GM21423 (cell line): ENCODE measurements at regions not wholly inside any gene's neighbourhood (a gene's known extent, or its start where the extent isn't known, plus 50 kb on each side); places are given as distances from the start of the nearest gene placed in this dataset.
"Not testable (repeated sequence)": the region's sequence is repeated elsewhere in the genome, so short reads cannot be mapped to it uniquely, and the experiment has no call there.

Experiments used
- ATAC-seq: cut with Tn5 transposase; IDR thresholded peaks from one replicate; pipeline ENCODE4 v1.9.1; 2021; ENCODE audit warnings: mild to moderate bottlenecking, moderate library complexity; ENCODE audit not compliant: unreplicated experiment

- ATAC-seq = no peak
Measured at GRCh38 chr6:115873901-115874300, 186.8 kb downstream of the FRK start.

GRCh38 chr6:115870464-115870863 is 190.2 kb downstream of the FRK start:
- no peak for ATAC-seq

GRCh38 chr6:115865914-115866313 is 194.8 kb downstream of the FRK start:
- ATAC-seq = no peak

DNA sequence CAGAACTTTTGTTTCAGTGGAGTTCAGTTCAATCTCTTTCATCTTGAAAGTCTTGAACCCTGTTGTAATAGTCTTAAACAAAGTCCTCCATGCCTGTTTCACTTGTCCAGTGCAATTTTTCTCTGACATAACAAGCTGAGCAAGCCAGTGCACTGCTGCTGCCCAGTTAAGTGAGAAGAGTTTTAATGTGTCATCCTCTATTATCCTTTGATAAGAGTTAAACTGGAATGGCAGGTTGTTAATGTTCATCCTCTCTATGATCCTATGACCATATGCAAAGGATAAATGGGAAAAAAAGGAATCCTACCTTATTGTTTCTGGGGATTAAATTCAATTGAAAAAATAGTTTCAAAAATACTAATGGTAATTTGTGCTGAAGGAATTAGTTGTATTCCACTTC is 197.5 kb downstream of the FRK start:
- ATAC-seq = no peak

DNA sequence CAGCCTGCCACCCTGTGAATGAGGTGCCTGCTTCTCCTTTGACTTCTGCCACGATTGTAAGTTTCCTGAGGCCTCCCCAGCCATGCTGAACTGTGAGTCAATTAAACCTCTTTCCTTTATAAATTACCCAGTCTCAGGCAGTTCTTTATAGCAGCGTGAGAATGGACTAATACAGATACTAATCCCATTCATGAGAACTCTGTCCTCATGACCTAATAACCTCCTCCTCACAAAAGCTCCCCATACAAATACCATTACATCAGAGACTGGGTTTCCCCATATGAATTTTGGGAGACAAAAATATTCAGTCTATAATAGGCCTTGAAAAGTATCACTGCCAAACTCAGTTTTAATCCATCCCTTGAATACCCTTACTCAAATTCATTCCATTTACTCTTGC is 199.0 kb downstream of the FRK start:
- ATAC-seq = not testable (repeated sequence)

DNA sequence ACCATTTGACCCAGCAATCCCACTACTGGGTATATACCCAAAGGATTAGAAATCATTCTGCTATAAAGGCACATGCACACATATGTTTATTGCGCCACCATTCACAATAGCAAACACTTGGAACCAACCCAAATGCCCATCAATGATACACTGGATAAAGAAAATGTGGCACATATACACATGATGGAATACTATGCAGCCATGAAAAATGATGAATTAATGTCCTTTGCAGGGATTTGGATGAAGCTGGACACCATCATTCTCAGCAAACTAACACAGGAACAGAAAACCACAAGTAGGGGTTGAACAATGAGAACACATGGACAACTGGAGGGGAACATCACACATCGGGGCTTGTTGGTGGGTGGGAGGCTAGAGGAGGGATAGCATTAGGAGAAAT is 201.1 kb downstream of the FRK start:
- ATAC-seq = not testable (repeated sequence)

DNA sequence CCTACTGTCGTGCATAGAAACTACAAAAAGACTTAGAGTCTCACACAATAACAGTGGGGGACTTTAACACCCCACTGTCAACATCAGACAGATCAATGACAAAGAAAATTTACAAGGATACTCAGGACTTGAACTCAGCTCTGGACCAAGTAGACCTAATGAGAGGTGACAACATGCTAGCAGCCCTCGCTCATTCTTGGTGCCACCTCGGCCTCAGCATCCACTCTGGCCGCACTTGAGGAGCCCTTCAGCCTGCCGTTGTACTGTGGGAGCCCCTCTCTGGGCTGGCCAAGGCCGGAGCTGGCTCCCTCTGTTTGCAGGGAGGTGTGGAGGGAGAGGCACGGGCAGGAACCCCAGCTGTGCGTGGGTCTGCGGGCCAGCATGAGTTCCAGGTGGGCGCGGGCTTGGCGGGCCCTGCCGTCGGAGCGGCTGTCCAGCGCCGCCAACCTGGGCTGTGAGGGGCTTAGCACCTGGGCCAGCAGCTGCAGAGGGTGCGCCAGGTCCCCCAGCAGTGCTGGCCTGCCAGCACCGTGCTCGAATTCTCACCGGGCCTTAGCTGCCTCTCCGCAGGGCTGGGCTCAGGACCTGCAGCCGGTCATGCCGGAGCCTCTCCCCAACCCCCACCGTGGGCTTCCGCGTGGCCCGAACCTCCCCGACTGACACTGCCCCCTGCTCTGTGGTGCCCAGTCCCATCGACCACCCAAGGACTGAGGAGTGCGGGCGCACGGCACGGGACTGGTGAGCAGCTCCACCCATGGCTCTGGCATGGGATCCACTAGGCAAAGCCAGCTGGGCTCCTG is 205.6 kb downstream of the FRK start:
- no peak for ATAC-seq

GRCh38 chr6:115847671-115848070 is 213.0 kb downstream of the FRK start:
- ATAC-seq = no peak

DNA sequence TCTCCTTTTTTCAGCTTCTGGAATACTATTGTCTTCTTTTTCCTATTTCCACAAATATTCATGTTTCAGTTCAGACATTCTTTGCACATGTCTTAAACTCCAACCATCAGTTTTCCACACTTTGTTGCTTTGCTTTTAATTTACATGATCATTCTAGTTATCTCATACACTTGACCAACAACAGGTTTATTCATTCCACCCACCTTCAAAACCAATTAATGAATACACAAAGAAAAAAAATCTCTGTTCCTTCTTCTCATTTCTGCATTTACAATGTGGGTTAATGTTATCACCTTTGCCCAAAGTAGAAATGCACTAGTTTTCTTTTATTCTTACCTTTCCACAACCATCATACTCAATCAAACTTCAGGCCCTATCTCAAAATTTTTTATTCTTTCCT is 216.7 kb downstream of the FRK start:
- no peak for ATAC-seq

GRCh38 chr6:115842338-115842737 is 218.4 kb downstream of the FRK start:
- ATAC-seq = no peak

DNA sequence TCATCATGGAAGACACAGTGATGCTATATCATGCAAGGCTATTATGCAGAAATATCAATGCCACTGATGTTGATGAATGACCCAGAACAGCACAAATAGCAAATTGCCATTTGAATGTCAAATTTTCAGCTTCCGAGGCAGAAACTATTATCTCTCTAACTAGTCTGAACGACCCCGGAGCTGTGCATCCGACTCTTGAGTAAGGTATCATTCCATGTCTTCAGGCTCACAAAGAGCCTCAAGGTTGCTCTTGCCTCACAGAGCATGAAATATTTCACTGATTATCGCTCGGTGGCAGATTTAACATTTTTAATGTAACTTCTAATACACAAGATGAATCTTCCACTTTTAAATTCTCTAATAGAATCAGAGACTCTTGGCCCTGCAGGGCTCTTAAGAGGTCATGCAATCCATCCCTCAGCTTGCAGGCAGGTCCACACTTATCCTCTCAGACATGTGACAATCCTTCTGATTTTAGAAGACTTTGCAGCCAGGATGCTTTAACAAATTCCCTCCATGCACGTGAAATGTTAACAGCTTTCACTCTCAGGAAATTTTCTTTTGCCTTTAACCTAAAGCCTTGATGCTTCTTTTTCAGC is 221.0 kb downstream of the FRK start:
- no peak for ATAC-seq

- peak; percentile 91 for ATAC-seq
Measured at GRCh38 chr6:115838763-115839401, 221.8 kb downstream of the FRK start.

DNA sequence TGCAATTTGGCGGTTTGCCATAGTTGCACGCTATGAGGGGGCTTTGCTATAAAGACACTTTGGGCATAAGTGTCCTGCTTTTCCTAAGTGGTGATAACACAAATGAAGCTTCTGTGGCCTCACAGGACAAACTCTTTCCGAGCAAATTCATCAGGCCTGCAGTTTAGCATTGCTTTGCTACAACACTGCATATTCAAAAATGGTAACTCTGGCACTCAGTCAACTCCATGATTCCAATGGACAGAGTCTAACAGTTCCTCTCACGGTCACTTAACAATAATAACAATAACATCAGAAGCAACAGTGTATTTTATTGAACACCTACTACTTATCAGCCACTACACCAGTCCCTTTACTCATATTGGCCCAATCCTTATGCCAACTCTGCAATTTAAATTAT is 222.5 kb downstream of the FRK start:
- no peak for ATAC-seq

GRCh38 chr6:115836374-115836773 is 224.3 kb downstream of the FRK start:
- ATAC-seq = not testable (repeated sequence)

DNA sequence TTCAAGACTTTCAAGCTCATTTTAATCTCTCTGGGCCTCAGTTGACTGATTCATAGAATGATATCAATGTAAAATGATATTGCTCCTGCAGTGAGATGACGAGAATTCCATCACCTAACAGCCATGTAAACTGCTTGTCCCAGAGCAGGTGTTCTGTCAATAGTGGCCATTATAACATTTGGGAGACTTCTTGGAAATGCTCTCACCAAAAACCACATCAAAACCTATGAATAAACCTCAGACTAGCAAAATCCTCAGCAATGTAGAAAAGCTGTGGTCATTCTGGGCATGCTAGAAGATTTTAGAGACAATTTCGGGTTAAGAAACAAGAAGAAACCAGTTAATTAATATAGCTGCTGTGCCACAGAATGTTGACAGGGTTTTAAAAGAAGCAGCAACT is 225.4 kb downstream of the FRK start:
- no peak for ATAC-seq

DNA sequence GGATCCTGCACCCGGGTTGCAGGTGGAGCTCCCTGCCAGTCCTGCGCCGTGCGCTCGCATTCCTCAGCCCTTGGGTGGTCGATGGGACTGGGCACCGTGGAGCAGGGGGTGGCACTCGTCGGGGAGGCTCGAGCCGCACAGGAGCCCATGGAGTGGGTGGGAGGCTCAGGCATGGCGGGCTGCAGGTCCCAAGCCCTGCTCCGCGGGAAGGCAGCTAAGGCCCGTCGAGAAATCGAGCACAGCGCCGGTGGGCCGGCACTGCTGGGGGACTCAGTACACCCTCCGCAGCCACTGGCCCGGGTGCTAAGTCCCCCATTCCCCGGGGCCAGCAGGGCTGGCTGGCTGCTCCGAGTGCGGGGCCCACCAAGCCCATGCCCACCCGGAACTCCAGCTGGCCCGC is 226.1 kb downstream of the FRK start:
- ATAC-seq = not testable (repeated sequence)

- no peak for ATAC-seq
Measured at GRCh38 chr6:115832786-115833185, 227.9 kb downstream of the FRK start.

- no peak for ATAC-seq
Measured at GRCh38 chr6:115832186-115832585, 228.5 kb downstream of the FRK start.

GRCh38 chr6:115830895-115831294 is 229.8 kb downstream of the FRK start:
- ATAC-seq = peak; percentile 46

GRCh38 chr6:115821798-115822197 is 238.9 kb downstream of the FRK start:
- ATAC-seq = no peak

DNA sequence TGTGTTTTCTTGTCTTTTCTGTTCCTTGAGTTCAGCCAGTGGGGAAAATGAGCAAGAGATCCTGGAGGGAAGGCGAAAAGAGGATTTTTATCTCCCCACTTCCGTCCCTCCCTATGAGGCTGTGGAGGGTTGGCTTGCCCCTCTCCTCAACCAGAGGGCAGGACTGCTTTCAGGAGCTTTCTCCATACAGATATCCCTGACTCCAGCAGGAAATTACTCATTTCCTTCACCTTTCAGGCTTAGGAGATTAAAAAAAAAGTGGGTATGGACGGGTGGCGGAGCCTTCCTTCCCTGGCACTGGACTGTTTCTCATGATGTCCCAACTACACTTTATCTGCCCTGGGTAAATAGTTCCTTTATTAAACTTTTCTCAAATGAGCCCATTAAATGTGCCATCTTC is 241.2 kb downstream of the FRK start:
- ATAC-seq = no peak

DNA sequence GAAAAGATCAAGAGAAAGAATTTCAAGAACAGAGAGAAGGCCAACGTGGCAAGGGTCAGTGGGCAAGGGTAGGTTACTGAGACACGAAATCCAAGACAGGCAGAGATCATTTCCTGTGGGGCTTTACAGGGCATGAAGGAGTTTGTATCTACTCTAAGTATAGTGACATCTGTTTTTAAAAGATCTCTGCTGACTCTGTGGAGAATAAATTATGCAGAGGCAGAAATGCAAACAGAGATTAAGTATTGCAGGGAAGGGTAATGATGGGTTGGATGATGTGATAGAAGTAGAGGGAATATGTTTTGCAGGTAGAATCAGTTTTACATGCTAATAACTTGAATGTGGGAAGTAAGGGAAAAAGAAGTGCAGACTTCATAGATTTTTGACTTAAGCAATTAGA is 243.5 kb downstream of the FRK start:
- no peak for ATAC-seq
